WTC11 (cell line): ENCODE measurements at regions not wholly inside any gene's neighbourhood (a gene's known extent, or its start where the extent isn't known, plus 50 kb on each side); places are given as distances from the start of the nearest gene placed in this dataset.

Source experiments
- ATAC-seq: fragments of 200-7000 bp; cut with Tn5 transposase; 2 replicates; pipeline ENCODE4 v1.10.0; 2021; ENCODE audit warnings: mild to moderate bottlenecking, moderate library complexity
- CTCF ChIA-PET: fragments of 300-600 bp; sonication (Branson Sonifier 250); formaldehyde crosslinking; loops from one replicate; lab custom pipeline; 2021; ENCODE audit warnings: antibody characterized with exemption; lab: Charles Lee
- POLR2A ChIA-PET: fragments of 350-600 bp; sonication (Branson Sonifier 250); formaldehyde crosslinking; loops from one replicate; lab custom pipeline; 2021; ENCODE audit warnings: antibody characterized with exemption; lab: Charles Lee
- DNase-seq: peaks from one replicate; pipeline ENCODE4 v3.0.0; 2021; ENCODE audit warnings: low spot score
- H3K27ac Mint-ChIP-seq: 2 replicates; pipeline ENCODE4 v1.8.0; 2021; ENCODE audit warnings: mixed read lengths
- H3K27me3 Mint-ChIP-seq: 2 replicates; pipeline ENCODE4 v1.8.0; 2021; ENCODE audit warnings: low read depth, mild to moderate bottlenecking, moderate library complexity, mixed read lengths
- H3K36me3 Mint-ChIP-seq: 2 replicates; pipeline ENCODE4 v1.8.0; 2021; ENCODE audit warnings: mixed read lengths
- H3K4me1 Mint-ChIP-seq: 2 replicates; pipeline ENCODE4 v1.8.0; 2022; ENCODE audit warnings: mixed read lengths
- H3K4me3 Mint-ChIP-seq: 2 replicates; pipeline ENCODE4 v1.8.0; 2021; ENCODE audit warnings: mild to moderate bottlenecking, moderate library complexity, mixed read lengths
- H3K9me3 Mint-ChIP-seq: 2 replicates; pipeline ENCODE4 v1.8.0; 2021; ENCODE audit warnings: mixed read lengths
- ELF4 ChIP-seq: sonication (generic); formaldehyde crosslinking; IDR thresholded peaks from 2 replicates; pipeline ENCODE4 v1.8.1; 2022; ENCODE audit warnings: low read depth, mild to moderate bottlenecking, moderate library complexity, missing genetic modification reagents
- FOXJ3 ChIP-seq: sonication (generic); formaldehyde crosslinking; IDR thresholded peaks from 2 replicates; pipeline ENCODE4 v1.9.0; 2021; ENCODE audit warnings: missing genetic modification reagents, mild to moderate bottlenecking, borderline replicate concordance
- FOXP1 ChIP-seq: sonication (generic); formaldehyde crosslinking; IDR thresholded peaks from 2 replicates; pipeline ENCODE4 v1.8.0; 2022; ENCODE audit warnings: missing genetic modification reagents, mild to moderate bottlenecking, moderate library complexity, borderline replicate concordance
- JAZF1 ChIP-seq: fragments of 250-450 bp; sonication (Bioruptor Pico); IDR thresholded peaks from 2 replicates; pipeline ENCODE4 v1.9.0; 2021; ENCODE audit warnings: moderate library complexity, mild to moderate bottlenecking, inconsistent platforms
- MXD4 ChIP-seq: fragments of 250-450 bp; sonication (Bioruptor Pico); IDR thresholded peaks from 2 replicates; pipeline ENCODE4 v1.8.0; 2021; ENCODE audit warnings: mild to moderate bottlenecking, moderate library complexity, borderline replicate concordance
- NR3C1 ChIP-seq: sonication (generic); formaldehyde crosslinking; conservative IDR thresholded peaks from 2 replicates; pipeline ENCODE4 v1.8.1; 2023; ENCODE audit warnings: low read depth, mild to moderate bottlenecking, missing genetic modification reagents
- SMAD3 ChIP-seq: sonication (generic); formaldehyde crosslinking; IDR thresholded peaks from 2 replicates; pipeline ENCODE4 v1.8.0; 2022; ENCODE audit warnings: missing genetic modification reagents, mild to moderate bottlenecking, borderline replicate concordance
- TEAD1 ChIP-seq: sonication (generic); formaldehyde crosslinking; IDR thresholded peaks from 2 replicates; pipeline ENCODE4 v1.8.0; 2022; ENCODE audit warnings: mild to moderate bottlenecking, missing genetic modification reagents
- ZNF219 ChIP-seq: sonication (generic); formaldehyde crosslinking; IDR thresholded peaks from 2 replicates; pipeline ENCODE4 v1.8.0; 2023; ENCODE audit warnings: missing genetic modification reagents, mild to moderate bottlenecking, borderline replicate concordance
- ZNF232 ChIP-seq: sonication (generic); formaldehyde crosslinking; IDR thresholded peaks from 2 replicates; pipeline ENCODE4 v1.8.0; 2022; ENCODE audit warnings: mild to moderate bottlenecking, missing genetic modification reagents
- ZNF396 ChIP-seq: fragments of 250-450 bp; sonication (Bioruptor Pico); IDR thresholded peaks from 2 replicates; pipeline ENCODE4 v1.8.0; 2021; ENCODE audit warnings: mild to moderate bottlenecking, moderate library complexity, borderline replicate concordance
- TF ChIP-seq, protein P1 (sequence below): fragments of 250-450 bp; sonication (Bioruptor Pico); IDR thresholded peaks from 2 replicates; pipeline ENCODE4 v1.9.0; 2021; ENCODE audit warnings: moderate library complexity, mild to moderate bottlenecking, inconsistent platforms, borderline replicate concordance
- TF ChIP-seq, protein P2 (sequence below): fragments of 250-450 bp; sonication (Bioruptor Pico); IDR thresholded peaks from 2 replicates; pipeline ENCODE4 v1.9.0; 2021; ENCODE audit warnings: mild to moderate bottlenecking, borderline replicate concordance
- TF ChIP-seq, protein P3 (sequence below): sonication (generic); formaldehyde crosslinking; IDR thresholded peaks from 2 replicates; pipeline ENCODE4 v1.8.1; 2023; ENCODE audit warnings: mild to moderate bottlenecking, missing genetic modification reagents, moderate library complexity
- TF ChIP-seq, protein P4 (sequence below): sonication (generic); formaldehyde crosslinking; IDR thresholded peaks from 2 replicates; pipeline ENCODE4 v1.8.1; 2023; ENCODE audit warnings: mild to moderate bottlenecking, missing genetic modification reagents
- TF ChIP-seq, protein P5 (sequence below): sonication (generic); formaldehyde crosslinking; IDR thresholded peaks from 2 replicates; pipeline ENCODE4 v1.8.1; 2022; ENCODE audit warnings: low read depth, missing genetic modification reagents, borderline replicate concordance
- TF ChIP-seq, protein P6 (sequence below): sonication (generic); formaldehyde crosslinking; IDR thresholded peaks from 2 replicates; pipeline ENCODE4 v1.8.1; 2023; ENCODE audit warnings: mild to moderate bottlenecking, moderate library complexity, missing genetic modification reagents
- TF ChIP-seq, protein P7 (sequence below): sonication (generic); formaldehyde crosslinking; IDR thresholded peaks from 2 replicates; pipeline ENCODE4 v1.8.1; 2022; ENCODE audit warnings: low read depth, mild to moderate bottlenecking, moderate library complexity, missing genetic modification reagents, borderline replicate concordance
- TF ChIP-seq, protein P8 (sequence below): sonication (generic); formaldehyde crosslinking; conservative IDR thresholded peaks from 2 replicates; pipeline ENCODE4 v1.8.1; 2023; ENCODE audit warnings: mild to moderate bottlenecking, low read depth, missing genetic modification reagents, moderate library complexity

DNA sequence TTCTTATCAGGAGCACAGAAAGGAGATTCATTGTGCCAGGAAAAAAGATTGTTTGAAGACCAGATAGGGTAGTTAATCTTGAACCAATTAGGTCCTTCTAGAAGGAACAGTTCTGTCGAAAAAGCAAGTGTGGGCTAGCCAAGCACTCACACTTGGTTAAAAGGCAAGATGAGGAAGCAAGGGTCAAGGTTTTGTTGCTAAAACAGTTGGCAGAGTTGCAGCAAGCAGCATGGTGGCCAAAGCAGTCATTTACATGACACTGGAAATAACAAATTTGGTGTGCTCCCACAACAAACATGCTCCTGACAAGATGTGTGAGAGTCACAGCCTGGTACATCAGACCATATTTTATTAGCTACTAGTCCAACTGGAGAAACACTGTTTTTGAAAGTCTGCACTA, 228.0 kb upstream of the CFAP20DC start:
- ATAC-seq (no peak), DNase-seq (no peak)
- Mint-ChIP-seq H3K36me3 (no peaks in the 10 kb centered on the region), H3K27ac (no peak overlapping the region), H3K27me3 (no peaks in the 10 kb centered on the region), H3K9me3 (no peaks in the 10 kb centered on the region), H3K4me3 (no peak overlapping the region), H3K4me1 (0 out of 2 replicates have a peak, but pooled peaks cover 4% of the 10 kb centered on the region)
- ChIA-PET POLR2A (no interaction called here), CTCF (no interaction called here)
- TF ChIP-seq, protein P1, sequence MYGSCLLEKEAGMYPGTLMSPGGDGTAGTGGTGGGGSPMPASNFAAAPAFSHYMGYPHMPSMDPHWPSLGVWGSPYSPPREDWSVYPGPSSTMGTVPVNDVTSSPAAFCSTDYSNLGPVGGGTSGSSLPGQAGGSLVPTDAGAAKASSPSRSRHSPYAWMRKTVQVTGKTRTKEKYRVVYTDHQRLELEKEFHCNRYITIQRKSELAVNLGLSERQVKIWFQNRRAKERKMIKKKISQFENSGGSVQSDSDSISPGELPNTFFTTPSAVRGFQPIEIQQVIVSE (CRISPR knock-in tag), result no peak
- TF ChIP-seq TEAD1 (CRISPR knock-in tag), result no peak
- TF ChIP-seq ELF4 (CRISPR knock-in tag), result no peak
- TF ChIP-seq, protein P2, sequence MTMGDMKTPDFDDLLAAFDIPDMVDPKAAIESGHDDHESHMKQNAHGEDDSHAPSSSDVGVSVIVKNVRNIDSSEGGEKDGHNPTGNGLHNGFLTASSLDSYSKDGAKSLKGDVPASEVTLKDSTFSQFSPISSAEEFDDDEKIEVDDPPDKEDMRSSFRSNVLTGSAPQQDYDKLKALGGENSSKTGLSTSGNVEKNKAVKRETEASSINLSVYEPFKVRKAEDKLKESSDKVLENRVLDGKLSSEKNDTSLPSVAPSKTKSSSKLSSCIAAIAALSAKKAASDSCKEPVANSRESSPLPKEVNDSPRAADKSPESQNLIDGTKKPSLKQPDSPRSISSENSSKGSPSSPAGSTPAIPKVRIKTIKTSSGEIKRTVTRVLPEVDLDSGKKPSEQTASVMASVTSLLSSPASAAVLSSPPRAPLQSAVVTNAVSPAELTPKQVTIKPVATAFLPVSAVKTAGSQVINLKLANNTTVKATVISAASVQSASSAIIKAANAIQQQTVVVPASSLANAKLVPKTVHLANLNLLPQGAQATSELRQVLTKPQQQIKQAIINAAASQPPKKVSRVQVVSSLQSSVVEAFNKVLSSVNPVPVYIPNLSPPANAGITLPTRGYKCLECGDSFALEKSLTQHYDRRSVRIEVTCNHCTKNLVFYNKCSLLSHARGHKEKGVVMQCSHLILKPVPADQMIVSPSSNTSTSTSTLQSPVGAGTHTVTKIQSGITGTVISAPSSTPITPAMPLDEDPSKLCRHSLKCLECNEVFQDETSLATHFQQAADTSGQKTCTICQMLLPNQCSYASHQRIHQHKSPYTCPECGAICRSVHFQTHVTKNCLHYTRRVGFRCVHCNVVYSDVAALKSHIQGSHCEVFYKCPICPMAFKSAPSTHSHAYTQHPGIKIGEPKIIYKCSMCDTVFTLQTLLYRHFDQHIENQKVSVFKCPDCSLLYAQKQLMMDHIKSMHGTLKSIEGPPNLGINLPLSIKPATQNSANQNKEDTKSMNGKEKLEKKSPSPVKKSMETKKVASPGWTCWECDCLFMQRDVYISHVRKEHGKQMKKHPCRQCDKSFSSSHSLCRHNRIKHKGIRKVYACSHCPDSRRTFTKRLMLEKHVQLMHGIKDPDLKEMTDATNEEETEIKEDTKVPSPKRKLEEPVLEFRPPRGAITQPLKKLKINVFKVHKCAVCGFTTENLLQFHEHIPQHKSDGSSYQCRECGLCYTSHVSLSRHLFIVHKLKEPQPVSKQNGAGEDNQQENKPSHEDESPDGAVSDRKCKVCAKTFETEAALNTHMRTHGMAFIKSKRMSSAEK (CRISPR knock-in tag), result no peak
- no peak for TF ChIP-seq JAZF1
- no peak for TF ChIP-seq SMAD3 (CRISPR knock-in tag)
- TF ChIP-seq, protein P3, sequence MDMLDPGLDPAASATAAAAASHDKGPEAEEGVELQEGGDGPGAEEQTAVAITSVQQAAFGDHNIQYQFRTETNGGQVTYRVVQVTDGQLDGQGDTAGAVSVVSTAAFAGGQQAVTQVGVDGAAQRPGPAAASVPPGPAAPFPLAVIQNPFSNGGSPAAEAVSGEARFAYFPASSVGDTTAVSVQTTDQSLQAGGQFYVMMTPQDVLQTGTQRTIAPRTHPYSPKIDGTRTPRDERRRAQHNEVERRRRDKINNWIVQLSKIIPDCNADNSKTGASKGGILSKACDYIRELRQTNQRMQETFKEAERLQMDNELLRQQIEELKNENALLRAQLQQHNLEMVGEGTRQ (CRISPR knock-in tag), result no peak
- TF ChIP-seq, protein P4, sequence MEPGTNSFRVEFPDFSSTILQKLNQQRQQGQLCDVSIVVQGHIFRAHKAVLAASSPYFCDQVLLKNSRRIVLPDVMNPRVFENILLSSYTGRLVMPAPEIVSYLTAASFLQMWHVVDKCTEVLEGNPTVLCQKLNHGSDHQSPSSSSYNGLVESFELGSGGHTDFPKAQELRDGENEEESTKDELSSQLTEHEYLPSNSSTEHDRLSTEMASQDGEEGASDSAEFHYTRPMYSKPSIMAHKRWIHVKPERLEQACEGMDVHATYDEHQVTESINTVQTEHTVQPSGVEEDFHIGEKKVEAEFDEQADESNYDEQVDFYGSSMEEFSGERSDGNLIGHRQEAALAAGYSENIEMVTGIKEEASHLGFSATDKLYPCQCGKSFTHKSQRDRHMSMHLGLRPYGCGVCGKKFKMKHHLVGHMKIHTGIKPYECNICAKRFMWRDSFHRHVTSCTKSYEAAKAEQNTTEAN (CRISPR knock-in tag), result no peak
- no peak for TF ChIP-seq MXD4 (CRISPR knock-in tag)
- TF ChIP-seq ZNF396 (CRISPR knock-in tag), result no peak
- TF ChIP-seq NR3C1 (CRISPR knock-in tag), result no peak
- TF ChIP-seq, protein P5, sequence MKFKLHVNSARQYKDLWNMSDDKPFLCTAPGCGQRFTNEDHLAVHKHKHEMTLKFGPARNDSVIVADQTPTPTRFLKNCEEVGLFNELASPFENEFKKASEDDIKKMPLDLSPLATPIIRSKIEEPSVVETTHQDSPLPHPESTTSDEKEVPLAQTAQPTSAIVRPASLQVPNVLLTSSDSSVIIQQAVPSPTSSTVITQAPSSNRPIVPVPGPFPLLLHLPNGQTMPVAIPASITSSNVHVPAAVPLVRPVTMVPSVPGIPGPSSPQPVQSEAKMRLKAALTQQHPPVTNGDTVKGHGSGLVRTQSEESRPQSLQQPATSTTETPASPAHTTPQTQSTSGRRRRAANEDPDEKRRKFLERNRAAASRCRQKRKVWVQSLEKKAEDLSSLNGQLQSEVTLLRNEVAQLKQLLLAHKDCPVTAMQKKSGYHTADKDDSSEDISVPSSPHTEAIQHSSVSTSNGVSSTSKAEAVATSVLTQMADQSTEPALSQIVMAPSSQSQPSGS (CRISPR knock-in tag), result no peak

DNA sequence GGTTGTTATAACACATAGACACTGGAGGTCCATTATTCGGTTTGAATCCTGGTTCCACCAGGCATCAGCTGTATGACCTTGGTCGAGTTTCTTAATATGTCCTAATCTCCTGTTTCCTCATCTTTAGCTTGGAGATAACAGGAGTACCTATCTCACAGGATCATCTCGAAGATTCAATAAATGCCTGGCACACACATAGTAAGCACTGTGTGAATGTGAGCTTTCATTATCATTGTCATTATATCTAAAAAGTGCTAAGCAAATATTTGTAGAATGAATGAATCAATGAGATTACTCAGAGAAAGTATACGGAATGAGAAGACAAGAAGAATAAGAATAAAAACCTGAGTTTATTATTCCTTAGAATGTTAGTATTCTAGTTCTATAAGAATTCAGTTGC, 227.4 kb upstream of the CFAP20DC start:
- Mint-ChIP-seq H3K4me1 (0 out of 2 replicates have a peak, but pooled peaks cover 4% of the 10 kb centered on the region), H3K27ac (no peak overlapping the region), H3K36me3 (no peaks in the 10 kb centered on the region), H3K27me3 (no peaks in the 10 kb centered on the region), H3K9me3 (no peaks in the 10 kb centered on the region), H3K4me3 (no peak overlapping the region)
- ChIA-PET POLR2A (no interaction called here), CTCF (no interaction called here)
- ATAC-seq (no peak), DNase-seq (no peak)
- TF ChIP-seq, protein P6, sequence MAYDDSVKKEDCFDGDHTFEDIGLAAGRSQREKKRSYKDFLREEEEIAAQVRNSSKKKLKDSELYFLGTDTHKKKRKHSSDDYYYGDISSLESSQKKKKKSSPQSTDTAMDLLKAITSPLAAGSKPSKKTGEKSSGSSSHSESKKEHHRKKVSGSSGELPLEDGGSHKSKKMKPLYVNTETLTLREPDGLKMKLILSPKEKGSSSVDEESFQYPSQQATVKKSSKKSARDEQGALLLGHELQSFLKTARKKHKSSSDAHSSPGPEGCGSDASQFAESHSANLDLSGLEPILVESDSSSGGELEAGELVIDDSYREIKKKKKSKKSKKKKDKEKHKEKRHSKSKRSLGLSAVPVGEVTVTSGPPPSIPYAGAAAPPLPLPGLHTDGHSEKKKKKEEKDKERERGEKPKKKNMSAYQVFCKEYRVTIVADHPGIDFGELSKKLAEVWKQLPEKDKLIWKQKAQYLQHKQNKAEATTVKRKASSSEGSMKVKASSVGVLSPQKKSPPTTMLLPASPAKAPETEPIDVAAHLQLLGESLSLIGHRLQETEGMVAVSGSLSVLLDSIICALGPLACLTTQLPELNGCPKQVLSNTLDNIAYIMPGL (CRISPR knock-in tag), result no peak
- TF ChIP-seq, protein P7, sequence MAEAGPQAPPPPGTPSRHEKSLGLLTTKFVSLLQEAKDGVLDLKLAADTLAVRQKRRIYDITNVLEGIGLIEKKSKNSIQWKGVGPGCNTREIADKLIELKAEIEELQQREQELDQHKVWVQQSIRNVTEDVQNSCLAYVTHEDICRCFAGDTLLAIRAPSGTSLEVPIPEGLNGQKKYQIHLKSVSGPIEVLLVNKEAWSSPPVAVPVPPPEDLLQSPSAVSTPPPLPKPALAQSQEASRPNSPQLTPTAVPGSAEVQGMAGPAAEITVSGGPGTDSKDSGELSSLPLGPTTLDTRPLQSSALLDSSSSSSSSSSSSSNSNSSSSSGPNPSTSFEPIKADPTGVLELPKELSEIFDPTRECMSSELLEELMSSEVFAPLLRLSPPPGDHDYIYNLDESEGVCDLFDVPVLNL, result no peak
- no peak for TF ChIP-seq FOXJ3 (CRISPR knock-in tag)
- TF ChIP-seq, protein P8, sequence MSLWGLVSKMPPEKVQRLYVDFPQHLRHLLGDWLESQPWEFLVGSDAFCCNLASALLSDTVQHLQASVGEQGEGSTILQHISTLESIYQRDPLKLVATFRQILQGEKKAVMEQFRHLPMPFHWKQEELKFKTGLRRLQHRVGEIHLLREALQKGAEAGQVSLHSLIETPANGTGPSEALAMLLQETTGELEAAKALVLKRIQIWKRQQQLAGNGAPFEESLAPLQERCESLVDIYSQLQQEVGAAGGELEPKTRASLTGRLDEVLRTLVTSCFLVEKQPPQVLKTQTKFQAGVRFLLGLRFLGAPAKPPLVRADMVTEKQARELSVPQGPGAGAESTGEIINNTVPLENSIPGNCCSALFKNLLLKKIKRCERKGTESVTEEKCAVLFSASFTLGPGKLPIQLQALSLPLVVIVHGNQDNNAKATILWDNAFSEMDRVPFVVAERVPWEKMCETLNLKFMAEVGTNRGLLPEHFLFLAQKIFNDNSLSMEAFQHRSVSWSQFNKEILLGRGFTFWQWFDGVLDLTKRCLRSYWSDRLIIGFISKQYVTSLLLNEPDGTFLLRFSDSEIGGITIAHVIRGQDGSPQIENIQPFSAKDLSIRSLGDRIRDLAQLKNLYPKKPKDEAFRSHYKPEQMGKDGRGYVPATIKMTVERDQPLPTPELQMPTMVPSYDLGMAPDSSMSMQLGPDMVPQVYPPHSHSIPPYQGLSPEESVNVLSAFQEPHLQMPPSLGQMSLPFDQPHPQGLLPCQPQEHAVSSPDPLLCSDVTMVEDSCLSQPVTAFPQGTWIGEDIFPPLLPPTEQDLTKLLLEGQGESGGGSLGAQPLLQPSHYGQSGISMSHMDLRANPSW, result no peak
- no peak for TF ChIP-seq ZNF232
- no peak for TF ChIP-seq FOXP1 (CRISPR knock-in tag)
- no peak for TF ChIP-seq ZNF219 (CRISPR knock-in tag)
